ENCODE measurements at regions not wholly inside any gene's neighbourhood (a gene's known extent, or its start where the extent isn't known, plus 50 kb on each side); places are given as distances from the start of the nearest gene placed in this dataset.

- TF ChIP-seq, protein P1, sequence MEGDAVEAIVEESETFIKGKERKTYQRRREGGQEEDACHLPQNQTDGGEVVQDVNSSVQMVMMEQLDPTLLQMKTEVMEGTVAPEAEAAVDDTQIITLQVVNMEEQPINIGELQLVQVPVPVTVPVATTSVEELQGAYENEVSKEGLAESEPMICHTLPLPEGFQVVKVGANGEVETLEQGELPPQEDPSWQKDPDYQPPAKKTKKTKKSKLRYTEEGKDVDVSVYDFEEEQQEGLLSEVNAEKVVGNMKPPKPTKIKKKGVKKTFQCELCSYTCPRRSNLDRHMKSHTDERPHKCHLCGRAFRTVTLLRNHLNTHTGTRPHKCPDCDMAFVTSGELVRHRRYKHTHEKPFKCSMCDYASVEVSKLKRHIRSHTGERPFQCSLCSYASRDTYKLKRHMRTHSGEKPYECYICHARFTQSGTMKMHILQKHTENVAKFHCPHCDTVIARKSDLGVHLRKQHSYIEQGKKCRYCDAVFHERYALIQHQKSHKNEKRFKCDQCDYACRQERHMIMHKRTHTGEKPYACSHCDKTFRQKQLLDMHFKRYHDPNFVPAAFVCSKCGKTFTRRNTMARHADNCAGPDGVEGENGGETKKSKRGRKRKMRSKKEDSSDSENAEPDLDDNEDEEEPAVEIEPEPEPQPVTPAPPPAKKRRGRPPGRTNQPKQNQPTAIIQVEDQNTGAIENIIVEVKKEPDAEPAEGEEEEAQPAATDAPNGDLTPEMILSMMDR (IDR thresholded peaks at IDR 0.05) = no peak
- TF ChIP-seq EP300 (IDR thresholded peaks at IDR 0.05) = no peak
- no peak for TF ChIP-seq POLR2AphosphoS5 (IDR thresholded peaks at IDR 0.05)
These were observed 285.5 kb downstream of the HACE1 start for GRCh38 chr6:104574135-104574750.

Data from esophagus muscularis mucosa (tissue), 4 donors.